Liver (tissue), 8 donors: ENCODE measurements at regions not wholly inside any gene's neighbourhood (a gene's known extent, or its start where the extent isn't known, plus 50 kb on each side); places are given as distances from the start of the nearest gene placed in this dataset.

Experiments
- DNase-seq: peaks from one replicate; pipeline ENCODE4 v3.0.0-alpha.2; 2017; ENCODE audit warnings: low spot score
- H3K27ac ChIP-seq, 2 donors: one replicate each; pipeline ENCODE4 v1.7.0; 2013; ENCODE audit warnings: inconsistent platforms in 2 of 2, low read length in 2 of 2, control low read depth in 1 of 2, low read depth in 1 of 2, mild to moderate bottlenecking in 1 of 2
- H3K27me3 ChIP-seq, 4 donors: one replicate each; pipeline versions ENCODE4 v1.6.1 to v1.7.0; 2013; ENCODE audit warnings: low read length in 3 of 4, inconsistent platforms in 1 of 4, mild to moderate bottlenecking in 1 of 4, moderate library complexity in 1 of 4; ENCODE audit not compliant: control insufficient read depth in 4 of 4, insufficient read depth in 4 of 4
- H3K36me3 ChIP-seq, 4 donors: one replicate each; pipeline versions ENCODE4 v1.6.1 to v1.7.0; 2013; ENCODE audit warnings: low read length in 3 of 4, mild to moderate bottlenecking in 3 of 4, low read depth in 1 of 4, moderate library complexity in 1 of 4; ENCODE audit not compliant: control insufficient read depth in 4 of 4, insufficient read depth in 3 of 4
- H3K4me1 ChIP-seq, 4 donors: one replicate each; pipeline versions ENCODE4 v1.6.1 to v1.7.0; 2013; ENCODE audit warnings: low read length in 3 of 4, mild to moderate bottlenecking in 3 of 4, moderate library complexity in 1 of 4; ENCODE audit not compliant: control insufficient read depth in 4 of 4, insufficient read depth in 4 of 4
- H3K4me3 ChIP-seq, 3 donors: one replicate each; pipeline versions ENCODE4 v1.6.1 to v1.7.0; 2013; ENCODE audit warnings: low read length in 3 of 3, control low read depth in 1 of 3, low read depth in 1 of 3, mild to moderate bottlenecking in 1 of 3
- H3K9ac ChIP-seq, 2 donors: one replicate each; pipeline ENCODE4 v1.7.0; 2013; ENCODE audit warnings: low read length in 2 of 2, mild to moderate bottlenecking in 2 of 2, moderate library complexity in 2 of 2, control low read depth in 1 of 2, low read depth in 1 of 2
- H3K9me3 ChIP-seq, 4 donors: one replicate each; pipeline versions ENCODE4 v1.6.1 to v1.7.0; 2013; ENCODE audit warnings: low read length in 3 of 4; ENCODE audit not compliant: control insufficient read depth in 4 of 4
- EGR1 ChIP-seq, 2 donors: IDR thresholded peaks; 2 replicates each; pipeline ENCODE4 v1.6.1; 2016 to 2018; ENCODE audit warnings: antibody characterized with exemption in 2 of 2, low read depth in 2 of 2
- FOXA1 ChIP-seq: IDR thresholded peaks from 2 replicates; pipeline ENCODE4 v1.6.1; 2016; ENCODE audit warnings: antibody characterized with exemption
- GABPA ChIP-seq, 2 donors: IDR thresholded peaks in 1 of 2; conservative IDR thresholded peaks in 1 of 2; 2 replicates each; pipeline ENCODE4 v1.6.1; 2016; ENCODE audit warnings: antibody characterized with exemption in 2 of 2, mild to moderate bottlenecking in 1 of 2, moderate library complexity in 1 of 2
- HNF4G ChIP-seq: IDR thresholded peaks from 2 replicates; pipeline ENCODE4 v1.6.1; 2016; ENCODE audit warnings: antibody characterized with exemption
- JUND ChIP-seq, 2 donors: IDR thresholded peaks; 2 replicates each; pipeline ENCODE4 v1.6.1; 2016; ENCODE audit warnings: antibody characterized with exemption in 2 of 2
- RAD21 ChIP-seq, 2 donors: IDR thresholded peaks; 2 replicates each; pipeline ENCODE4 v1.6.1; 2016; ENCODE audit warnings: antibody characterized with exemption in 2 of 2, mild to moderate bottlenecking in 2 of 2
- REST ChIP-seq: IDR thresholded peaks from 2 replicates; pipeline ENCODE4 v1.6.1; 2016; ENCODE audit warnings: antibody characterized with exemption, mild to moderate bottlenecking
- RXRA ChIP-seq, 2 donors: IDR thresholded peaks; 2 replicates each; pipeline ENCODE4 v1.6.1; 2017 to 2018; ENCODE audit warnings: antibody characterized with exemption in 2 of 2, mild to moderate bottlenecking in 1 of 2
- SP1 ChIP-seq: IDR thresholded peaks from 2 replicates; pipeline ENCODE4 v1.6.1; 2018; ENCODE audit warnings: antibody characterized with exemption, mild to moderate bottlenecking
- TAF1 ChIP-seq: conservative IDR thresholded peaks from 2 replicates; pipeline ENCODE4 v1.6.1; 2016; ENCODE audit warnings: antibody characterized with exemption, mild to moderate bottlenecking
- WGBS: extraction: QIAGEN DNeasy Blood & Tissue Kit; methylation state at CpG from one replicate; pipeline ENCODE4 v1.1.7; 2013; 5-methylcytosine and 5-hydroxymethylcytosine counted together
- TF ChIP-seq, protein P1 (sequence below): fragments of 150-350 bp; IDR thresholded peaks from 2 replicates; pipeline ENCODE4 v1.5.1; 2017; ENCODE audit warnings: improper control_type of control experiment, low read depth, low read length; ENCODE audit not compliant: missing input control
- donor health status: healthy.
- donor health status: healthy.
- donor health status: healthy.
- donor health status: healthy.
- donor health status: healthy.

DNA sequence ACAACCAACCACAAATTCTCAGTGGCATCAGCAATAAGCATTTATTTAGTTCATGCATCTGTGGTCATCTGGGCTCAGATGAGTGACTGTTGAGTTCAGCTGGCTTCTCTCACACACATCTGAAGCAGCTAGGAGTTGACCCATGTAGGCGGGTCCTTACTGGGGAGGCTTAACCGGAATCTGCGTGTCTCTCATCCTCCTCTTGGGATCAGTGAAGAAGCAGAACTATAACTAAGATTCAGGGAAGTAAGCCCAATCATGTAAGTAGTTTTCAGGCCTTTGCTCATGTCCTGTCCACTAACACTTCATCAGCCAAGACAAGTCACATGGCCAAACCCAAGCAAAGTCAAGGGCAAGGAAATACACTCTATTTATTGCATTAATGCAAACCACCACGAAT lies 236.2 kb downstream of the C11orf87 start:
- no peak overlapping the region for H3K9ac ChIP-seq
- H3K9me3 ChIP-seq, result no peaks in the 10 kb centered on the region
- no peaks in the 10 kb centered on the region for H3K36me3 ChIP-seq
- no peak overlapping the region for H3K4me3 ChIP-seq
- peaks cover 0 to 3% (median 0%) of the 10 kb centered on the region in 4 donors for H3K27me3 ChIP-seq
- no peak overlapping the region for H3K27ac ChIP-seq
- DNase-seq, result no peak
- no peak for TF ChIP-seq RAD21 (IDR thresholded peaks at IDR 0.05)
- no peak for TF ChIP-seq REST
- TF ChIP-seq, protein P1, sequence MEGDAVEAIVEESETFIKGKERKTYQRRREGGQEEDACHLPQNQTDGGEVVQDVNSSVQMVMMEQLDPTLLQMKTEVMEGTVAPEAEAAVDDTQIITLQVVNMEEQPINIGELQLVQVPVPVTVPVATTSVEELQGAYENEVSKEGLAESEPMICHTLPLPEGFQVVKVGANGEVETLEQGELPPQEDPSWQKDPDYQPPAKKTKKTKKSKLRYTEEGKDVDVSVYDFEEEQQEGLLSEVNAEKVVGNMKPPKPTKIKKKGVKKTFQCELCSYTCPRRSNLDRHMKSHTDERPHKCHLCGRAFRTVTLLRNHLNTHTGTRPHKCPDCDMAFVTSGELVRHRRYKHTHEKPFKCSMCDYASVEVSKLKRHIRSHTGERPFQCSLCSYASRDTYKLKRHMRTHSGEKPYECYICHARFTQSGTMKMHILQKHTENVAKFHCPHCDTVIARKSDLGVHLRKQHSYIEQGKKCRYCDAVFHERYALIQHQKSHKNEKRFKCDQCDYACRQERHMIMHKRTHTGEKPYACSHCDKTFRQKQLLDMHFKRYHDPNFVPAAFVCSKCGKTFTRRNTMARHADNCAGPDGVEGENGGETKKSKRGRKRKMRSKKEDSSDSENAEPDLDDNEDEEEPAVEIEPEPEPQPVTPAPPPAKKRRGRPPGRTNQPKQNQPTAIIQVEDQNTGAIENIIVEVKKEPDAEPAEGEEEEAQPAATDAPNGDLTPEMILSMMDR, result no peak
- TF ChIP-seq HNF4G, result no peak
- no peak for TF ChIP-seq FOXA1
- no peak for TF ChIP-seq TAF1
- TF ChIP-seq SP1, result no peak
- no peak for TF ChIP-seq RXRA (IDR thresholded peaks at IDR 0.05)
- H3K4me1 ChIP-seq, result no peaks in the 10 kb centered on the region
- 65% methylated on average over 4 of the region's 4 CpGs for WGBS

- no peaks in the 10 kb centered on the region for H3K4me1 ChIP-seq
- DNase-seq, result no peak
- WGBS, result 93% methylated on average over 2 of the region's 2 CpGs
- TF ChIP-seq, protein P1, result no peak
- no peak for TF ChIP-seq GABPA (IDR thresholded peaks at IDR 0.05 in 1 of 2, conservative IDR thresholded peaks at IDR 0.05 in 1 of 2)
- no peak for TF ChIP-seq JUND (IDR thresholded peaks at IDR 0.05)
- no peak for TF ChIP-seq EGR1 (IDR thresholded peaks at IDR 0.05; ENCODE audit: low read depth in 2 of 2)
- TF ChIP-seq HNF4G, result no peak
- no peak for TF ChIP-seq RXRA (IDR thresholded peaks at IDR 0.05)
- no peak for TF ChIP-seq REST
- no peak for TF ChIP-seq SP1
- H3K4me3 ChIP-seq, result no peak overlapping the region
- H3K9ac ChIP-seq, result no peak overlapping the region
- no peaks in the 10 kb centered on the region for H3K27me3 ChIP-seq
- H3K27ac ChIP-seq, result no peak overlapping the region
- no peaks in the 10 kb centered on the region for H3K36me3 ChIP-seq
- H3K9me3 ChIP-seq, result peaks cover 0 to 11% (median 8%) of the 10 kb centered on the region in 4 donors
Measured at GRCh38 chr11:109667719-109668118, 245.7 kb downstream of the C11orf87 start.
